H1 (cell line): ENCODE measurements at regions not wholly inside any gene's neighbourhood (a gene's known extent, or its start where the extent isn't known, plus 50 kb on each side); places are given as distances from the start of the nearest gene placed in this dataset.

Source experiments
- CTCF ChIA-PET: fragments of 300-600 bp; sonication (Branson Sonifier 250); formaldehyde crosslinking; loops from one replicate; lab custom pipeline; 2021; ENCODE audit not compliant: partially characterized antibody; lab: Charles Lee
- POLR2A ChIA-PET: fragments of 300-600 bp; sonication (Branson Sonifier 250); formaldehyde crosslinking; loops from one replicate; lab custom pipeline; 2021; ENCODE audit warnings: inconsistent platforms; ENCODE audit not compliant: partially characterized antibody; lab: Charles Lee
- DNase-seq, 2 experiments: peaks; one replicate each; pipeline versions ENCODE4 v3.0.0 to v3.0.0-alpha.2; 2010 to 2022; ENCODE audit warnings: low spot score in 2 of 2, low read depth in 1 of 2, mixed read lengths in 1 of 2
- FAIRE-seq: peaks from 2 replicates; lab custom pipeline; 2011; peaks lifted over from hg19 to GRCh38; lab: Jason Lieb, UNC
- H2AFZ ChIP-seq: 2 replicates; pipeline ENCODE4 v1.8.1; 2012; ENCODE audit warnings: low read length, inconsistent platforms
- H2AK5ac ChIP-seq: 2 replicates; pipeline ENCODE4 v1.6.1; 2013; ENCODE audit warnings: low read depth, low read length
- H2BK120ac ChIP-seq: replicated peaks from 2 replicates; pipeline ENCODE3; 2013; ENCODE audit warnings: low read depth, low read length, inconsistent platforms
- H2BK12ac ChIP-seq: 2 replicates; pipeline ENCODE4 v1.6.1; 2013; ENCODE audit warnings: low read depth, low read length
- H2BK15ac ChIP-seq: 2 replicates; pipeline ENCODE4 v1.6.1; 2013; ENCODE audit warnings: low read length
- H2BK20ac ChIP-seq: 2 replicates; pipeline ENCODE4 v1.6.1; 2013; ENCODE audit warnings: low read length
- H2BK5ac ChIP-seq: 2 replicates; pipeline ENCODE4 v1.6.1; 2013; ENCODE audit warnings: low read depth, low read length
- H3K14ac ChIP-seq: 2 replicates; pipeline ENCODE4 v1.6.1; 2013; ENCODE audit warnings: inconsistent platforms; ENCODE audit not compliant: insufficient read length
- H3K18ac ChIP-seq: 2 replicates; pipeline ENCODE4 v1.6.1; 2013; ENCODE audit warnings: low read length; ENCODE audit errors: extremely low read depth
- H3K23ac ChIP-seq: 2 replicates; pipeline ENCODE4 v1.6.1; 2013; ENCODE audit warnings: inconsistent platforms; ENCODE audit not compliant: insufficient read length
- H3K23me2 ChIP-seq: 2 replicates; pipeline ENCODE4 v1.6.1; 2013; ENCODE audit warnings: low read depth, low read length
- H3K27ac ChIP-seq: 2 replicates; pipeline ENCODE4 v1.6.1; 2011; ENCODE audit warnings: low read depth, low read length, inconsistent platforms
- H3K27me3 ChIP-seq, 4 experiments: replicated peaks in 1 of 4; 1 replicate in 1 of 4; 2 replicates in 3 of 4; pipeline versions ENCODE4 v1.6.1 to v1.8.1; 2011 to 2013; ENCODE audit warnings: low read length in 3 of 4, mild to moderate bottlenecking in 3 of 4, inconsistent platforms in 2 of 4, mixed read lengths in 2 of 4, moderate library complexity in 1 of 4; ENCODE audit not compliant: control insufficient read depth in 3 of 4, insufficient read depth in 3 of 4; ENCODE audit errors: extremely low read depth in 1 of 4
- H3K36me3 ChIP-seq, 4 experiments: 2 replicates each; pipeline versions ENCODE4 v1.6.1 to v1.8.1; 2011 to 2013; ENCODE audit warnings: mild to moderate bottlenecking in 4 of 4, low read length in 3 of 4, moderate library complexity in 2 of 4, control low read depth in 1 of 4, inconsistent platforms in 1 of 4; ENCODE audit not compliant: insufficient read depth in 4 of 4, control insufficient read depth in 2 of 4
- H3K4ac ChIP-seq: replicated peaks from 2 replicates; pipeline ENCODE3; 2013; ENCODE audit warnings: low read length, low read depth, mixed read lengths, inconsistent platforms; ENCODE audit not compliant: insufficient read length
- H3K4me1 ChIP-seq, 4 experiments: replicated peaks in 1 of 4; 1 replicate in 1 of 4; 2 replicates in 3 of 4; pipeline versions ENCODE4 v1.6.1 to v1.8.1; 2011 to 2013; ENCODE audit warnings: low read length in 3 of 4, inconsistent platforms in 2 of 4, mixed read lengths in 1 of 4; ENCODE audit not compliant: insufficient read depth in 4 of 4, control insufficient read depth in 3 of 4
- H3K4me2 ChIP-seq, 2 experiments: 2 replicates each; pipeline versions ENCODE4 v1.6.1 to v1.8.1; 2011 to 2013; ENCODE audit warnings: low read depth in 2 of 2, low read length in 2 of 2, control low read depth in 1 of 2, inconsistent platforms in 1 of 2, mild to moderate bottlenecking in 1 of 2; ENCODE audit not compliant: insufficient read depth in 1 of 2
- H3K4me3 ChIP-seq, 4 experiments: fragments of 200-600, 300-600 bp in 1 of 4; sonication (generic), shearing (Covaris generic), sonication (Bioruptor Twin) in 1 of 4; 2 replicates each; pipeline versions ENCODE4 v1.5.1 to v1.8.1; 2011 to 2016; ENCODE audit warnings: low read length in 4 of 4, low read depth in 3 of 4, control low read depth in 2 of 4, inconsistent platforms in 2 of 4, mild to moderate bottlenecking in 2 of 4, mixed read lengths in 1 of 4, moderate library complexity in 1 of 4; ENCODE audit not compliant: insufficient read depth in 2 of 4; ENCODE audit errors: extremely low read depth in 1 of 4
- H3K56ac ChIP-seq: replicated peaks from 2 replicates; pipeline ENCODE3; 2013; ENCODE audit warnings: low read depth, mild to moderate bottlenecking, mixed read lengths, low read length, inconsistent platforms; ENCODE audit not compliant: insufficient read length
- H3K79me1 ChIP-seq: 2 replicates; pipeline ENCODE4 v1.6.1; 2013; ENCODE audit warnings: low read depth, low read length, control low read depth
- H3K79me2 ChIP-seq, 2 experiments: 2 replicates each; pipeline versions ENCODE4 v1.6.1 to v1.8.1; 2012 to 2013; ENCODE audit warnings: low read length in 2 of 2, mild to moderate bottlenecking in 2 of 2, inconsistent platforms in 1 of 2; ENCODE audit not compliant: insufficient read depth in 2 of 2, control insufficient read depth in 1 of 2
- H3K9ac ChIP-seq, 4 experiments: replicated peaks in 1 of 4; 1 replicate in 1 of 4; 2 replicates in 3 of 4; pipeline versions ENCODE4 v1.6.1 to v1.8.1; 2011 to 2013; ENCODE audit warnings: low read depth in 3 of 4, low read length in 3 of 4, control low read depth in 2 of 4, mild to moderate bottlenecking in 2 of 4, moderate library complexity in 2 of 4, inconsistent platforms in 1 of 4; ENCODE audit errors: extremely low read depth in 1 of 4
- H3K9me3 ChIP-seq, 2 experiments: 2 replicates each; pipeline versions ENCODE4 v1.6.1 to v1.8.1; 2012 to 2013; ENCODE audit warnings: mild to moderate bottlenecking in 2 of 2, moderate library complexity in 2 of 2, control low read depth in 1 of 2, inconsistent platforms in 1 of 2, low read depth in 1 of 2, low read length in 1 of 2, mixed read lengths in 1 of 2; ENCODE audit not compliant: insufficient read depth in 2 of 2
- H4K20me1 ChIP-seq, 2 experiments: replicated peaks in 1 of 2; 2 replicates each; pipeline versions ENCODE3 to v1.8.1; 2011 to 2013; ENCODE audit warnings: inconsistent platforms in 2 of 2, low read length in 2 of 2, mild to moderate bottlenecking in 1 of 2; ENCODE audit not compliant: insufficient read depth in 2 of 2, control insufficient read depth in 1 of 2
- H4K5ac ChIP-seq: 2 replicates; pipeline ENCODE4 v1.6.1; 2013; ENCODE audit warnings: low read length, low read depth, mixed read lengths, inconsistent platforms; ENCODE audit not compliant: insufficient read length
- H4K8ac ChIP-seq: 2 replicates; pipeline ENCODE4 v1.8.0; 2013; ENCODE audit warnings: mild to moderate bottlenecking, moderate library complexity, low read length, inconsistent platforms; ENCODE audit not compliant: insufficient read depth; ENCODE audit errors: extremely low read depth
- H4K91ac ChIP-seq: replicated peaks from 2 replicates; pipeline ENCODE3; 2013; ENCODE audit warnings: low read length, mixed read lengths, inconsistent platforms; ENCODE audit not compliant: insufficient read length
- BCL11A ChIP-seq, 2 experiments: IDR thresholded peaks; one replicate each; pipeline ENCODE4 v1.6.1; 2011; ENCODE audit warnings: low read depth in 2 of 2, low read length in 2 of 2, mild to moderate bottlenecking in 2 of 2
- FOSL1 ChIP-seq: IDR thresholded peaks from 2 replicates; pipeline ENCODE4 v1.6.1; 2011; ENCODE audit warnings: mild to moderate bottlenecking, low read depth, low read length, moderate library complexity; ENCODE audit not compliant: insufficient read depth
- KDM5A ChIP-seq: fragments of 200-600 bp; IDR thresholded peaks from 2 replicates; pipeline ENCODE4 v1.7.1; 2012; ENCODE audit warnings: mild to moderate bottlenecking, low read length, inconsistent platforms, mixed read lengths
- RNF2 ChIP-seq: fragments of 200-900, 300-1000 bp; sonication (generic); IDR thresholded peaks from 2 replicates; pipeline ENCODE4 v1.7.1; 2016; ENCODE audit warnings: borderline replicate concordance, low read depth, mild to moderate bottlenecking, antibody characterized with exemption, low read length; ENCODE audit not compliant: poor library complexity, severe bottlenecking; ENCODE audit errors: missing control alignments
- WGBS, 2 experiments: shearing (Covaris generic) in 1 of 2; methylation state at CpG; one replicate each; pipeline versions ENCODE4 v1.1.6 to v1.1.7; 2013 to 2015; ENCODE audit warnings: low lambda C conversion rate in 2 of 2, mixed read lengths in 2 of 2, inconsistent platforms in 1 of 2, low coverage in 1 of 2, missing lambda C conversion rate in 1 of 2; ENCODE audit not compliant: insufficient replicate concordance in 2 of 2, insufficient coverage in 1 of 2, insufficient read length in 1 of 2; ENCODE audit errors: extremely low coverage in 1 of 2, missing lambda C conversion rate in 1 of 2; 5-methylcytosine and 5-hydroxymethylcytosine counted together

GRCh38 chrX:121598356-121598755 is 550.9 kb downstream of the GLUD2 start (continued):
- no peak for TF ChIP-seq FOSL1
- TF ChIP-seq, all 59 proteins: peak for 0

GRCh38 chrX:121635141-121635540 is 587.7 kb downstream of the GLUD2 start:
- H3K4ac ChIP-seq: no peak overlapping the region
- no peak for TF ChIP-seq BCL11A (IDR thresholded peaks at IDR 0.05; ENCODE audit: low read depth in 2 of 2, low read length in 2 of 2)
- no peak for TF ChIP-seq KDM5A
- no peak for TF ChIP-seq RNF2
- H2AFZ ChIP-seq: no peak overlapping the region
- CTCF ChIA-PET: no interaction called here
- H2BK120ac ChIP-seq: no peak overlapping the region
- no peaks in the 10 kb centered on the region for H3K4me1 ChIP-seq
- no peaks in the 10 kb centered on the region for H3K23me2 ChIP-seq
- H3K23ac ChIP-seq: no peak overlapping the region
- no peak overlapping the region for H3K4me2 ChIP-seq
- H2BK12ac ChIP-seq: no peak overlapping the region
- no peaks in the 10 kb centered on the region for H4K20me1 ChIP-seq
- no peaks in the 10 kb centered on the region for H3K27me3 ChIP-seq
- H2AK5ac ChIP-seq: no peak overlapping the region
- no peaks in the 10 kb centered on the region for H3K9me3 ChIP-seq
- H3K79me1 ChIP-seq: no peaks in the 10 kb centered on the region
- H4K5ac ChIP-seq: no peak overlapping the region
- no peak overlapping the region for H4K91ac ChIP-seq
- POLR2A ChIA-PET: no interaction called here
- H4K8ac ChIP-seq: no peak overlapping the region
- no peak overlapping the region for H3K9ac ChIP-seq
- H3K56ac ChIP-seq: no peak overlapping the region
- H2BK5ac ChIP-seq: no peak overlapping the region
- whole genome bisulfite sequencing, 2 experiments: 96% methylated on average over 2 of the region's 2 CpGs; no CpG with 5 or more reads in 1 of the 2 experiments
- no peak for FAIRE-seq
- H2BK20ac ChIP-seq: no peak overlapping the region
- DNase-seq: no peak
- no peak overlapping the region for H3K18ac ChIP-seq
- no peaks in the 10 kb centered on the region for H3K79me2 ChIP-seq
- H2BK15ac ChIP-seq: no peak overlapping the region
- no peak overlapping the region for H3K27ac ChIP-seq
- no peaks in the 10 kb centered on the region for H3K36me3 ChIP-seq
- no peak overlapping the region for H3K14ac ChIP-seq
- no peak overlapping the region for H3K4me3 ChIP-seq
